Adrenal gland (tissue), 9 donors: ENCODE measurements at regions not wholly inside any gene's neighbourhood (a gene's known extent, or its start where the extent isn't known, plus 50 kb on each side); places are given as distances from the start of the nearest gene placed in this dataset.

Experiments used
- DNase-seq, 7 donors: peaks; one replicate each; pipeline ENCODE4 v3.0.0-alpha.2; 2019 to 2020
- H3K27ac ChIP-seq, 5 donors: fragments of 200-600 bp; sonication (generic) in 4 of 5; 1 replicate in 3 of 5; 2 replicates in 2 of 5; pipeline versions ENCODE4 v1.5.1 to v1.8.0; 2016 to 2020; ENCODE audit warnings: mild to moderate bottlenecking in 1 of 5
- H3K27me3 ChIP-seq: fragments of 200-600 bp; 2 replicates; pipeline ENCODE4 v1.8.0; 2021
- H3K36me3 ChIP-seq, 2 donors: fragments of 200-600 bp; replicated peaks in 1 of 2; 1 replicate in 1 of 2; 2 replicates in 1 of 2; pipeline versions ENCODE4 v1.5.1 to v1.8.0; 2018 to 2022
- H3K4me1 ChIP-seq, 2 donors: fragments of 200-600 bp; replicated peaks in 1 of 2; 1 replicate in 1 of 2; 2 replicates in 1 of 2; pipeline versions ENCODE4 v1.5.1 to v1.8.0; 2018 to 2021
- H3K4me3 ChIP-seq, 4 donors: fragments of 200-600 bp; sonication (generic) in 3 of 4; one replicate each; pipeline ENCODE4 v1.5.1; 2016 to 2018
- H3K9me3 ChIP-seq, 3 donors: fragments of 200-600 bp; sonication (generic) in 1 of 3; replicated peaks in 1 of 3; 1 replicate in 2 of 3; 2 replicates in 1 of 3; pipeline versions ENCODE4 v1.5.1 to v1.8.0; 2016 to 2021
- POLR2A ChIP-seq, 2 donors: fragments of 450-650 bp; IDR thresholded peaks; one replicate each; pipeline ENCODE4 v1.6.1; 2017; ENCODE audit warnings: antibody characterized with exemption in 2 of 2, mild to moderate bottlenecking in 2 of 2, moderate library complexity in 1 of 2
- WGBS, 4 donors: extraction: QIAGEN DNeasy Blood & Tissue Kit in 2 of 4; methylation state at CpG; one replicate each; pipeline versions ENCODE4 v1.1.5 to v1.1.7; 2013 to 2017; 5-methylcytosine and 5-hydroxymethylcytosine counted together
- intact Hi-C, 2 donors: fragments of 100-400 bp; cut with DNase I; formaldehyde crosslinking; loops; one replicate each; pipeline versions ENCODE4 v1.14.1 to v1.15.0; 2022 to 2023
- TF ChIP-seq, protein P1 (sequence below), 6 experiments: fragments of 450-650 bp in 4 of 6; fragments of 200-600 bp in 2 of 6; sonication (generic) in 1 of 6; IDR thresholded peaks; 1 replicate in 5 of 6; 2 replicates in 1 of 6; pipeline versions ENCODE4 v1.5.1 to v1.8.0; 2016 to 2021; ENCODE audit warnings: antibody characterized with exemption in 6 of 6, mild to moderate bottlenecking in 2 of 6, moderate library complexity in 1 of 6
- donor health status: healthy with polysubstance abuse.
- donor health status: Bipolar disorder and iron deficiency.
- donor health status: DM: yes; HTN: yes; CAD: no.
- donor health status: DM: no; HTN: no; CAD: no.
- donor health status: DM: no; HTN: no; CAD: no.

DNA sequence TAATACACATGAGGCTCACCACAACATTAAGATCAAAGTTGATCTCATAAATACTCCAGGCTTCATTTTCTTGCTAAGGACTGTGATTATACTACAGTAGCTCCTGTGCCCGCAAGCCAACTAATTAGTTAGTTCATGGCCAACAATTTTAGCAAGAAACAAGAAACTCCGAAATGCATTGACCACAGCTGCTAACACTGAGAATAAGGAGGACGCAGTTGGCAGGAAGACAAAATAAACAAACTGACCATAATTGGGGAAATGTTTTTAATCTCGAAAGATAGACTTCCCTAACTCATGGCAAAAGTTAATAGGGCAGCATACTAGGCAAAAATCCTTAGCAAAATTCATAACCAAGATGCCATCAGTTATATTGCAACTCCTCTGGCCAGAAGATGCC, 115.5 kb upstream of the SPEF2 start:
- H3K36me3 ChIP-seq: no peaks in the 10 kb centered on the region
- no peaks in the 10 kb centered on the region for H3K27me3 ChIP-seq
- intact Hi-C loops: no loop called here
- H3K4me1 ChIP-seq: no peaks in the 10 kb centered on the region
- no peak overlapping the region for H3K27ac ChIP-seq
- DNase-seq: no peak
- TF ChIP-seq, protein P1, sequence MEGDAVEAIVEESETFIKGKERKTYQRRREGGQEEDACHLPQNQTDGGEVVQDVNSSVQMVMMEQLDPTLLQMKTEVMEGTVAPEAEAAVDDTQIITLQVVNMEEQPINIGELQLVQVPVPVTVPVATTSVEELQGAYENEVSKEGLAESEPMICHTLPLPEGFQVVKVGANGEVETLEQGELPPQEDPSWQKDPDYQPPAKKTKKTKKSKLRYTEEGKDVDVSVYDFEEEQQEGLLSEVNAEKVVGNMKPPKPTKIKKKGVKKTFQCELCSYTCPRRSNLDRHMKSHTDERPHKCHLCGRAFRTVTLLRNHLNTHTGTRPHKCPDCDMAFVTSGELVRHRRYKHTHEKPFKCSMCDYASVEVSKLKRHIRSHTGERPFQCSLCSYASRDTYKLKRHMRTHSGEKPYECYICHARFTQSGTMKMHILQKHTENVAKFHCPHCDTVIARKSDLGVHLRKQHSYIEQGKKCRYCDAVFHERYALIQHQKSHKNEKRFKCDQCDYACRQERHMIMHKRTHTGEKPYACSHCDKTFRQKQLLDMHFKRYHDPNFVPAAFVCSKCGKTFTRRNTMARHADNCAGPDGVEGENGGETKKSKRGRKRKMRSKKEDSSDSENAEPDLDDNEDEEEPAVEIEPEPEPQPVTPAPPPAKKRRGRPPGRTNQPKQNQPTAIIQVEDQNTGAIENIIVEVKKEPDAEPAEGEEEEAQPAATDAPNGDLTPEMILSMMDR (IDR thresholded peaks at IDR 0.05): no peak
- no peak for TF ChIP-seq POLR2A (IDR thresholded peaks at IDR 0.05)
- no peaks in the 10 kb centered on the region for H3K9me3 ChIP-seq
- H3K4me3 ChIP-seq: no peak overlapping the region
- 54 to 70% (median 61%) methylated on average over 4 of the region's 4 CpGs for WGBS, 4 donors

DNA sequence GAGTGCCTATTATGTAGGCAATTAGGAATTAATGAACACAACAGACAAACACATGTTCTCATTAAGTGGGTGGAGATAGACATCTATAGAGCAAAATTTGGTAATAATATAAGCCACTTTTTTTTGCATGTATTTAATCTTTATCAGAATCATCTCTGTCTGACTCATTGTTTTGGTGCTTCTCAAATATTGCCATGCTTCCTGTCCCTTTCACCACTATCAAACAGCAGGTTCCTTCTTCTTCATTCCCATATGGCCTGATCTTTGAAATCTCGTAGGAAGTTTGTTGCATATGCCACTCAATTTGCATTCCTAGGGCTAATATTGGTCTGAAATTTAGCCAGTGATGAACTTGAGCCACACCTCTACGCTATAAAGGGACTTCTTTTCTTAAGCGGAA, 128.9 kb upstream of the SPEF2 start:
- intact Hi-C loops: no loop called here
- no peak for DNase-seq
- H3K27me3 ChIP-seq: no peaks in the 10 kb centered on the region
- H3K36me3 ChIP-seq: no peaks in the 10 kb centered on the region
- WGBS, 4 donors: 76 to 85% (median 84%) methylated on average over 3 of the region's 3 CpGs
- no peaks in the 10 kb centered on the region for H3K9me3 ChIP-seq
- H3K4me1 ChIP-seq: no peaks in the 10 kb centered on the region
- no peak overlapping the region for H3K27ac ChIP-seq
- no peak for TF ChIP-seq POLR2A (IDR thresholded peaks at IDR 0.05)
- TF ChIP-seq, protein P1 (IDR thresholded peaks at IDR 0.05): no peak
- no peak overlapping the region for H3K4me3 ChIP-seq

DNA sequence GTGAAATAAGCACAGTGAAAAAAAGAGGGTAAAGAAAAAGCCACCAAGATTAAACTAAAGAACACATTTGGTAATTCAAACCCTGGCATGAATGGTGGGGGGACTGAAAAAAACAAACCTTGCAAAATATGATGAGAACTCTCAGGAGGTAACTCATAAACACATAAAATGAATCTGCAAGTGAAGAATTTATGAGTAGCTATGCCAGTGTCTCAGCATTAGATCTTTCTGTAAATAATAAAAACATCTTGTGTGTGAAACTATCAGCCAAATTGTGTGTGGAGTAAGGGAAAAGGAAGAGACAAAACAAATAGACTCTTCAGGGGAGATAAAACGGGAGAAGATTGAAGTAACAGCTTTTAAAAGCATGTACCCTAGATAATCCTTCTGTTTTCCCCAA, 129.6 kb upstream of the SPEF2 start:
- Histone ChIP-seq H3K9me3 (no peaks in the 10 kb centered on the region), H3K4me3 (no peak overlapping the region), H3K36me3 (no peaks in the 10 kb centered on the region), H3K4me1 (peaks cover 0 to 5% of the 10 kb centered on the region in 2 donors), H3K27me3 (no peaks in the 10 kb centered on the region), H3K27ac (no peak overlapping the region)
- TF ChIP-seq, protein P1 (IDR thresholded peaks at IDR 0.05): no peak
- TF ChIP-seq POLR2A (IDR thresholded peaks at IDR 0.05): no peak
- 44 to 46% (median 45%) methylated on average over 1 of the region's 1 CpG for WGBS, 4 donors
- DNase-seq: no peak
- intact Hi-C loops: no loop called here

DNA sequence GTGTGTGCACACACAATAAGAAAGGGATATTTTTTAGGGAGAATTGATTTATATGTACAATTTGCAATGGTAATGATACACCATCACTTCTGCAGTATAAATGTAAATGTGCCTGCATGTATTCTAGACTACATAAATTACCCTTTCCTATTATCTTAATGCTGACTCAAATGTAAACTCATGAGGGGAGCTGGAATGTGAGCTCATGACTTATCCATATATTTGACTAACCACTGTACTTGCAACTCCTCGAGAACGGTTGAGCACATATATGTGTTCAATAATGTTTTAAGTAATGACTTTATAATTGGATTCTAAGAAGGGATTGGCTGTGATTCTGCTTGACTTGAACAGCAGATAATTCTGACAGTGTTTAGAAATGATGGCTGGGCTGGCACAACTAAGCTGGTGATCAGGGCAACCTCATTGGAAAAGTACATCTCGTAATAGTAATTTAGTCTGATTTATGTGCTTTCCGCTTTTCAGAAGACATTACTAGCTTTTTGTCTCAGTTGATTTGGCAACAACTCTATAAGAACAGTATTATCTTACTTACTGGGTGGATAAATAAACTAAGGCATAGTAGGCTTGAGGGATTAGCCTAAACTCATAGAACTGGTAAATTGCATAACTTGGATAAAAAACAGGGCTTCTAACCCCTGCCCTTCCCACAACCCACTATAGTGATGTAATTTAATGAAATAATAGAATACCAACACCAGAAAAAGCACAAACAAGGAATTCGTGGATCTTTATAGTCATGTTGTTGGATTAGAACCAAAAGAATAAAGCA, 130.2 kb upstream of the SPEF2 start:
- DNase-seq: no peak
- H3K4me1 ChIP-seq: peaks cover 0 to 9% of the 10 kb centered on the region in 2 donors
- TF ChIP-seq POLR2A (IDR thresholded peaks at IDR 0.05): no peak
- TF ChIP-seq, protein P1 (IDR thresholded peaks at IDR 0.05): no peak
- H3K27ac ChIP-seq: no peak overlapping the region
- no peaks in the 10 kb centered on the region for H3K9me3 ChIP-seq
- H3K36me3 ChIP-seq: no peaks in the 10 kb centered on the region
- WGBS, 4 donors: 71 to 77% (median 72%) methylated on average over 5 of the region's 5 CpGs
- no peaks in the 10 kb centered on the region for H3K27me3 ChIP-seq
- intact Hi-C loops: no loop called here
- H3K4me3 ChIP-seq: no peak overlapping the region
